Umbilical cord (tissue), 1 donor: ENCODE measurements at regions not wholly inside any gene's neighbourhood (a gene's known extent, or its start where the extent isn't known, plus 50 kb on each side); places are given as distances from the start of the nearest gene placed in this dataset.
"Not testable (repeated sequence)": the region's sequence is repeated elsewhere in the genome, so short reads cannot be mapped to it uniquely, and the experiment has no call there.

ENCODE experiments used
- DNase-seq: peaks from one replicate; pipeline ENCODE4 v3.0.0-alpha.2; 2015; ENCODE audit warnings: low spot score

- DNase-seq: peak; percentile 29
Measured at GRCh38 chr4:123158576-123158975, 236.2 kb upstream of the NUDT6 start.

- DNase-seq: no peak
Measured at GRCh38 chr4:123159479-123159878, 237.1 kb upstream of the NUDT6 start.

- DNase-seq: no peak
Measured at GRCh38 chr4:123162859-123163258, 233.7 kb upstream of the SPRY1 start.

GRCh38 chr4:123163501-123163900 lies 233.1 kb upstream of the SPRY1 start:
- DNase-seq: no peak

GRCh38 chr4:123166023-123166422 lies 230.6 kb upstream of the SPRY1 start:
- DNase-seq: no peak

- no peak for DNase-seq
Measured at GRCh38 chr4:123167931-123168330, 228.7 kb upstream of the SPRY1 start.

GRCh38 chr4:123168812-123169211 lies 227.8 kb upstream of the SPRY1 start:
- DNase-seq: peak; percentile 14

GRCh38 chr4:123170843-123171242 lies 225.8 kb upstream of the SPRY1 start:
- DNase-seq: no peak

- no peak for DNase-seq
Measured at GRCh38 chr4:123176605-123177004, 220.0 kb upstream of the SPRY1 start.

GRCh38 chr4:123182289-123182688 lies 214.3 kb upstream of the SPRY1 start:
- no peak for DNase-seq

GRCh38 chr4:123183308-123183707 lies 213.3 kb upstream of the SPRY1 start:
- no peak for DNase-seq

GRCh38 chr4:123183754-123184153 lies 212.8 kb upstream of the SPRY1 start:
- DNase-seq: not testable (repeated sequence)

- no peak for DNase-seq
Measured at GRCh38 chr4:123186731-123187130, 209.9 kb upstream of the SPRY1 start.

- no peak for DNase-seq
Measured at GRCh38 chr4:123190176-123190575, 206.4 kb upstream of the SPRY1 start.

GRCh38 chr4:123191728-123192127 lies 204.9 kb upstream of the SPRY1 start:
- DNase-seq: no peak

GRCh38 chr4:123193802-123194367 lies 202.7 kb upstream of the SPRY1 start:
- DNase-seq: no peak

GRCh38 chr4:123198706-123199105 lies 197.9 kb upstream of the SPRY1 start:
- no peak for DNase-seq

GRCh38 chr4:123200051-123200940 lies 196.3 kb upstream of the SPRY1 start:
- DNase-seq: peak; percentile 38

- no peak for DNase-seq
Measured at GRCh38 chr4:123204737-123205136, 191.9 kb upstream of the SPRY1 start.

GRCh38 chr4:123206016-123206415 lies 190.6 kb upstream of the SPRY1 start:
- no peak for DNase-seq

- no peak for DNase-seq
Measured at GRCh38 chr4:123209436-123209835, 187.2 kb upstream of the SPRY1 start.

- no peak for DNase-seq
Measured at GRCh38 chr4:123215536-123215935, 181.1 kb upstream of the SPRY1 start.

- DNase-seq: no peak
Measured at GRCh38 chr4:123216543-123216942, 180.1 kb upstream of the SPRY1 start.
